Neural cell (in vitro differentiated cells): ENCODE measurements at regions not wholly inside any gene's neighbourhood (a gene's known extent, or its start where the extent isn't known, plus 50 kb on each side); places are given as distances from the start of the nearest gene placed in this dataset.

Source experiments
- H2AFZ ChIP-seq: fragments of 200-600, 300-800 bp; sonication (generic), shearing (Covaris generic); 2 replicates; pipeline ENCODE4 v1.6.0; 2014; ENCODE audit warnings: low read depth, mild to moderate bottlenecking, antibody characterized with exemption, low read length, moderate library complexity
- H3F3A ChIP-seq: fragments of 200-600 bp; shearing (Covaris generic); 2 replicates; pipeline ENCODE4 v1.6.1; 2016; ENCODE audit warnings: mild to moderate bottlenecking, moderate library complexity, mixed read lengths, antibody characterized with exemption, low read length; ENCODE audit not compliant: insufficient read depth, poor library complexity, severe bottlenecking
- H3K27ac ChIP-seq: fragments of 200-600, 300-800 bp; sonication (generic), shearing (Covaris generic); 2 replicates; pipeline ENCODE4 v1.5.1; 2014; ENCODE audit warnings: mild to moderate bottlenecking, low read length, moderate library complexity
- H3K27me3 ChIP-seq: fragments of 300-800, 200-600 bp; sonication (generic), shearing (Covaris generic); 2 replicates; pipeline ENCODE4 v1.6.0; 2014; ENCODE audit warnings: mild to moderate bottlenecking, low read depth, low read length, moderate library complexity; ENCODE audit not compliant: insufficient read depth
- H3K36me3 ChIP-seq: fragments of 300-800, 200-600 bp; sonication (generic), shearing (Covaris generic); 2 replicates; pipeline ENCODE4 v1.5.1; 2014; ENCODE audit warnings: mild to moderate bottlenecking, antibody characterized with exemption, low read length, moderate library complexity; ENCODE audit not compliant: insufficient read depth
- H3K4me2 ChIP-seq: fragments of 300-800, 200-600 bp; sonication (generic), shearing (Covaris generic); 2 replicates; pipeline ENCODE4 v1.6.0; 2014; ENCODE audit warnings: mild to moderate bottlenecking, low read length
- H3K4me3 ChIP-seq: fragments of 300-800, 200-600 bp; sonication (generic), shearing (Covaris generic); 2 replicates; pipeline ENCODE4 v1.5.1; 2014; ENCODE audit warnings: mild to moderate bottlenecking, low read length, moderate library complexity
- H3K79me2 ChIP-seq: fragments of 200-600 bp; shearing (Covaris generic); replicated peaks from 2 replicates; pipeline ENCODE4 v1.6.0; 2014; ENCODE audit warnings: mild to moderate bottlenecking, low read length, moderate library complexity; ENCODE audit not compliant: insufficient read depth
- H3K9ac ChIP-seq: fragments of 300-800, 200-600 bp; sonication (generic), shearing (Covaris generic); 2 replicates; pipeline ENCODE4 v1.6.1; 2016; ENCODE audit warnings: mild to moderate bottlenecking, low read length, mixed read lengths
- H3K9me2 ChIP-seq: fragments of 200-600 bp; shearing (Covaris generic); 2 replicates; pipeline ENCODE4 v1.6.1; 2016; ENCODE audit warnings: mild to moderate bottlenecking, low read length, mixed read lengths; ENCODE audit not compliant: insufficient read depth
- H3K9me3 ChIP-seq: fragments of 200-600, 300-800 bp; sonication (generic), shearing (Covaris generic); 2 replicates; pipeline ENCODE4 v1.6.1; 2016; ENCODE audit warnings: mild to moderate bottlenecking, mixed run types, low read length, moderate library complexity, mixed read lengths
- H4K20me1 ChIP-seq: fragments of 200-600 bp; shearing (Covaris generic); 2 replicates; pipeline ENCODE4 v1.6.1; 2016; ENCODE audit warnings: mild to moderate bottlenecking, mixed run types; ENCODE audit not compliant: insufficient read depth
- EP300 ChIP-seq: fragments of 450-650 bp; conservative IDR thresholded peaks from 2 replicates; pipeline ENCODE4 v1.6.1; 2014; ENCODE audit warnings: antibody characterized with exemption, mild to moderate bottlenecking, moderate library complexity; ENCODE audit not compliant: poor library complexity, severe bottlenecking
- EZH2 ChIP-seq: fragments of 200-600, 300-800 bp; shearing (Covaris generic), sonication (generic); IDR thresholded peaks from 2 replicates; pipeline ENCODE4 v1.6.1; 2014; ENCODE audit warnings: antibody characterized with exemption, low read length, borderline replicate concordance, mild to moderate bottlenecking; ENCODE audit not compliant: insufficient read depth, poor library complexity, severe bottlenecking
- MXI1 ChIP-seq: fragments of 450-650 bp; conservative IDR thresholded peaks from 2 replicates; pipeline ENCODE4 v1.6.1; 2014; ENCODE audit warnings: antibody characterized with exemption, mild to moderate bottlenecking; ENCODE audit not compliant: poor library complexity, severe bottlenecking
- POLR2AphosphoS5 ChIP-seq: IDR thresholded peaks from 2 replicates; pipeline ENCODE4 v1.6.1; 2012
- RAD21 ChIP-seq: fragments of 450-650 bp; conservative IDR thresholded peaks from 2 replicates; pipeline ENCODE4 v1.6.1; 2014; ENCODE audit warnings: antibody characterized with exemption, mild to moderate bottlenecking, moderate library complexity
- SMC3 ChIP-seq: fragments of 450-650 bp; conservative IDR thresholded peaks from 2 replicates; pipeline ENCODE4 v1.6.1; 2014; ENCODE audit warnings: antibody characterized with exemption, mild to moderate bottlenecking, moderate library complexity; ENCODE audit not compliant: poor library complexity
- TAF1 ChIP-seq: IDR thresholded peaks from 2 replicates; pipeline ENCODE4 v1.6.1; 2012; ENCODE audit warnings: low read depth
- TF ChIP-seq, protein P1 (sequence below): IDR thresholded peaks from 2 replicates; pipeline ENCODE4 v1.6.1; 2012; ENCODE audit warnings: borderline replicate concordance
- TF ChIP-seq, protein P2 (sequence below): fragments of 450-650 bp; IDR thresholded peaks from 2 replicates; pipeline ENCODE4 v1.5.1; 2014; ENCODE audit warnings: antibody characterized with exemption, mild to moderate bottlenecking, moderate library complexity; ENCODE audit not compliant: poor library complexity, severe bottlenecking

DNA sequence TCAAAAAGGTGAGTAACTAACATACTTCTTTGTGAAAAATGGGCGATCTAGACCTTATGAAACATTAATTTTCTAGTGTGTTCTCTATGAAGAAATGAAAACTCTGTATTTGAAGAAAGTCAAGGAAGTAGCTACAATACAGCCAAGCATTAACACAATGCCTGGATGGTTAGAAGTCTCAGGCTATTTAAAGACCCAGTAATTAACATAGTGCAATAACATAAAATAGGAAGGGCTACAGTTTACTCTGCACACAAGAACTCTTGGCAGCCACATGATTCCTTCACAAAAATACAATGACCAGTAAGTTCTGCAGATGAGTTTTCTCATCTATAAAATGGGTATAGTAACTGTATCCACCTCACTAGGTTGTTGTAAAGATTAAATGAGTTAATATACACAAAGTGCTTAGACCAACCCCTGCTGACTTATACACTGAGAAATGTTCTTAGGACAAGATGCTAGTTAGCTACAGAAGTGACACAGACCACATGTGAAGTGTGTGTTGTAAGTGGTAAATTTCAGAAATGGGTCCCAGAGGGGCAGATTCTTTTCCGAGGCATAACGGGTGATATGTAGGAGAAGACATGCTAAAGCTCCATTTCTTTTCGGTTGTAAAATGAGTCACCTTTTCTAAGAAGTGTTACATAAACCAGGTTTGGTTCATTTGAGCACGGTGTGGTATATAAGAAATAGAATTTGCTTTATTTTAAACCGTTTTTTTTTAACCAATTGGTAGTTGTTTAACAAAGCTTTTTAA lies 61.8 kb downstream of the CXCR4 start:
- no peak overlapping the region for H3K27ac ChIP-seq
- H2AFZ ChIP-seq: no peak overlapping the region
- H3K9ac ChIP-seq: no peak overlapping the region
- H3K9me2 ChIP-seq: no peaks in the 10 kb centered on the region
- no peaks in the 10 kb centered on the region for H3K9me3 ChIP-seq
- no peak overlapping the region for H3K4me3 ChIP-seq
- TF ChIP-seq POLR2AphosphoS5 (no peak), EZH2 (no peak), SMC3 (no peak)
- no peaks in the 10 kb centered on the region for H3K27me3 ChIP-seq
- H3K79me2 ChIP-seq: no peaks in the 10 kb centered on the region
- no peaks in the 10 kb centered on the region for H4K20me1 ChIP-seq
- H3K36me3 ChIP-seq: no peaks in the 10 kb centered on the region
- no peak overlapping the region for H3K4me2 ChIP-seq
- H3F3A ChIP-seq: no peaks in the 10 kb centered on the region

DNA sequence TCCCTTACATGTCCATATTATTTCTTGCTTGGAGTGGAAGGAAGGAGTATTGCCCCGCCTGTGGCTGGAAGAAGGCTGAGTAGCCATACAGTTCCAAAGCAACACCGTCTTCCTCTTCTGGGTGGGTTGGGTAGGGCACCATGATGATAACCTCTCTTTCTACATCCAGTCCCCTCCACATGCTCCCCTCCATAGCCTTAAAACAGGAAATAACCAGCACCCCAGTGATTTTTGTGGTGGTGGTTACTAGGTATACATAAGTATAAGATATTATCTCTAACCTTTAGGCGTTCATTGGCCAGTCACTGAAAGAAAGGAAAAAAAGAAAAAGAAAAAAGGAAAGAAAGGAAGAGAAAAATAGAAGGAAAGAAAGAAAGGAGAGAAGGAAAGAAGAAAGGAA lies 63.1 kb downstream of the CXCR4 start:
- Histone ChIP-seq H3K4me2 (no peak overlapping the region), H3K36me3 (no peaks in the 10 kb centered on the region), H3K9me3 (no peaks in the 10 kb centered on the region), H3K9me2 (no peaks in the 10 kb centered on the region), H3K27ac (no peak overlapping the region), H2AFZ (no peak overlapping the region), H3K27me3 (no peaks in the 10 kb centered on the region), H3F3A (no peaks in the 10 kb centered on the region), H3K4me3 (no peak overlapping the region), H3K9ac (no peak overlapping the region), H3K79me2 (no peaks in the 10 kb centered on the region), H4K20me1 (no peaks in the 10 kb centered on the region)
- TF ChIP-seq MXI1 (no peak), EP300 (no peak), RAD21 (no peak), SMC3 (no peak), POLR2AphosphoS5 (no peak), EZH2 (no peak), TAF1 (no peak)
- TF ChIP-seq, protein P1, sequence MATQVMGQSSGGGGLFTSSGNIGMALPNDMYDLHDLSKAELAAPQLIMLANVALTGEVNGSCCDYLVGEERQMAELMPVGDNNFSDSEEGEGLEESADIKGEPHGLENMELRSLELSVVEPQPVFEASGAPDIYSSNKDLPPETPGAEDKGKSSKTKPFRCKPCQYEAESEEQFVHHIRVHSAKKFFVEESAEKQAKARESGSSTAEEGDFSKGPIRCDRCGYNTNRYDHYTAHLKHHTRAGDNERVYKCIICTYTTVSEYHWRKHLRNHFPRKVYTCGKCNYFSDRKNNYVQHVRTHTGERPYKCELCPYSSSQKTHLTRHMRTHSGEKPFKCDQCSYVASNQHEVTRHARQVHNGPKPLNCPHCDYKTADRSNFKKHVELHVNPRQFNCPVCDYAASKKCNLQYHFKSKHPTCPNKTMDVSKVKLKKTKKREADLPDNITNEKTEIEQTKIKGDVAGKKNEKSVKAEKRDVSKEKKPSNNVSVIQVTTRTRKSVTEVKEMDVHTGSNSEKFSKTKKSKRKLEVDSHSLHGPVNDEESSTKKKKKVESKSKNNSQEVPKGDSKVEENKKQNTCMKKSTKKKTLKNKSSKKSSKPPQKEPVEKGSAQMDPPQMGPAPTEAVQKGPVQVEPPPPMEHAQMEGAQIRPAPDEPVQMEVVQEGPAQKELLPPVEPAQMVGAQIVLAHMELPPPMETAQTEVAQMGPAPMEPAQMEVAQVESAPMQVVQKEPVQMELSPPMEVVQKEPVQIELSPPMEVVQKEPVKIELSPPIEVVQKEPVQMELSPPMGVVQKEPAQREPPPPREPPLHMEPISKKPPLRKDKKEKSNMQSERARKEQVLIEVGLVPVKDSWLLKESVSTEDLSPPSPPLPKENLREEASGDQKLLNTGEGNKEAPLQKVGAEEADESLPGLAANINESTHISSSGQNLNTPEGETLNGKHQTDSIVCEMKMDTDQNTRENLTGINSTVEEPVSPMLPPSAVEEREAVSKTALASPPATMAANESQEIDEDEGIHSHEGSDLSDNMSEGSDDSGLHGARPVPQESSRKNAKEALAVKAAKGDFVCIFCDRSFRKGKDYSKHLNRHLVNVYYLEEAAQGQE: no peak
- TF ChIP-seq, protein P2, sequence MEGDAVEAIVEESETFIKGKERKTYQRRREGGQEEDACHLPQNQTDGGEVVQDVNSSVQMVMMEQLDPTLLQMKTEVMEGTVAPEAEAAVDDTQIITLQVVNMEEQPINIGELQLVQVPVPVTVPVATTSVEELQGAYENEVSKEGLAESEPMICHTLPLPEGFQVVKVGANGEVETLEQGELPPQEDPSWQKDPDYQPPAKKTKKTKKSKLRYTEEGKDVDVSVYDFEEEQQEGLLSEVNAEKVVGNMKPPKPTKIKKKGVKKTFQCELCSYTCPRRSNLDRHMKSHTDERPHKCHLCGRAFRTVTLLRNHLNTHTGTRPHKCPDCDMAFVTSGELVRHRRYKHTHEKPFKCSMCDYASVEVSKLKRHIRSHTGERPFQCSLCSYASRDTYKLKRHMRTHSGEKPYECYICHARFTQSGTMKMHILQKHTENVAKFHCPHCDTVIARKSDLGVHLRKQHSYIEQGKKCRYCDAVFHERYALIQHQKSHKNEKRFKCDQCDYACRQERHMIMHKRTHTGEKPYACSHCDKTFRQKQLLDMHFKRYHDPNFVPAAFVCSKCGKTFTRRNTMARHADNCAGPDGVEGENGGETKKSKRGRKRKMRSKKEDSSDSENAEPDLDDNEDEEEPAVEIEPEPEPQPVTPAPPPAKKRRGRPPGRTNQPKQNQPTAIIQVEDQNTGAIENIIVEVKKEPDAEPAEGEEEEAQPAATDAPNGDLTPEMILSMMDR: no peak
